Glutamatergic neuron (in vitro differentiated cells): ENCODE measurements at regions not wholly inside any gene's neighbourhood (a gene's known extent, or its start where the extent isn't known, plus 50 kb on each side); places are given as distances from the start of the nearest gene placed in this dataset.

Experiments used
- DNase-seq: peaks from one replicate; pipeline ENCODE4 v3.0.0; 2022
- H3K27ac Mint-ChIP-seq: one replicate; pipeline ENCODE4 v1.8.0; 2020; ENCODE audit warnings: mild to moderate bottlenecking, mixed read lengths, inconsistent platforms; ENCODE audit not compliant: unreplicated experiment
- H3K27me3 Mint-ChIP-seq: one replicate; pipeline ENCODE4 v1.8.0; 2020; ENCODE audit warnings: mild to moderate bottlenecking, moderate library complexity, mixed read lengths, inconsistent platforms; ENCODE audit not compliant: unreplicated experiment
- H3K36me3 Mint-ChIP-seq: one replicate; pipeline ENCODE4 v1.8.0; 2020; ENCODE audit warnings: mild to moderate bottlenecking, mixed read lengths, inconsistent platforms; ENCODE audit not compliant: unreplicated experiment
- H3K4me1 Mint-ChIP-seq: one replicate; pipeline ENCODE4 v1.8.0; 2020; ENCODE audit warnings: mild to moderate bottlenecking, low read depth, mixed read lengths, inconsistent platforms; ENCODE audit not compliant: unreplicated experiment
- H3K4me3 Mint-ChIP-seq: one replicate; pipeline ENCODE4 v1.8.0; 2020; ENCODE audit warnings: mild to moderate bottlenecking, mixed read lengths, inconsistent platforms; ENCODE audit not compliant: unreplicated experiment
- H3K9me3 Mint-ChIP-seq: one replicate; pipeline ENCODE4 v1.8.0; 2020; ENCODE audit warnings: mild to moderate bottlenecking, moderate library complexity, mixed read lengths, inconsistent platforms; ENCODE audit not compliant: unreplicated experiment
- TF ChIP-seq, protein P1 (sequence below): fragments of 200-600 bp; sonication (generic); IDR thresholded peaks from one replicate; pipeline ENCODE4 v1.5.0; 2021; ENCODE audit not compliant: partially characterized antibody, unreplicated experiment

DNA sequence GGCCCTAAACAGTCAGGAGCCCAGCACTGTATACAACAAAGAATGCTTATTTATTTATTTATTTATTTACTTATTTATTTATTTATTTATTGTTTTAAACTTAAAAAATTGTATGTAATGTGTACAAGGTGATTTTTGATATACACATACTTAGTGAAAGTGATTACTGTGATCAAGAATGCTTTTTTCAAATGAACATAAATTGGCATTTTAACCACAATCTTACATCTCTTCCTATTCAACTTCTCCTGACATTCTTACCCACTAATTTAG is 776.6 kb downstream of the TSN start:
- H3K27me3 Mint-ChIP-seq: no peaks in the 10 kb centered on the region
- DNase-seq: no peak

DNA sequence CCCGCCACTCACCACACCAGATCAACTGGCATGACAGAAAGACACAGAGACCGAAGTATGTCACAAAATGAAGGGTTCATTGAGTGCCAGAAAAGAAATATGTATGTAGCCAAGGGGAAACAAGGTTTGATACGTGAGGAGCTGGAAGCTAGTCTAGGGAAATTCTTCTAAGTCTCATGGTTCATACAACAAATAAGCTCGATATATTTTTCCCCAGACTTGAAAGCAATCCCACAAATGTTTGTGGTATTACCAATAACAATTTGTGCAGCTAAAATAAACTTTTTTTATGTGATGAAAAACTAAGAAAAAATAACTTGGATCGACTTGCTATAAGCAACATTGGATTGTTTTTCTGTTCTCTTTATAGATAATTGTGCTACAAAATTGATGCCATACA is 777.0 kb downstream of the TSN start:
- H3K27me3 Mint-ChIP-seq: no peaks in the 10 kb centered on the region
- TF ChIP-seq, protein P1, sequence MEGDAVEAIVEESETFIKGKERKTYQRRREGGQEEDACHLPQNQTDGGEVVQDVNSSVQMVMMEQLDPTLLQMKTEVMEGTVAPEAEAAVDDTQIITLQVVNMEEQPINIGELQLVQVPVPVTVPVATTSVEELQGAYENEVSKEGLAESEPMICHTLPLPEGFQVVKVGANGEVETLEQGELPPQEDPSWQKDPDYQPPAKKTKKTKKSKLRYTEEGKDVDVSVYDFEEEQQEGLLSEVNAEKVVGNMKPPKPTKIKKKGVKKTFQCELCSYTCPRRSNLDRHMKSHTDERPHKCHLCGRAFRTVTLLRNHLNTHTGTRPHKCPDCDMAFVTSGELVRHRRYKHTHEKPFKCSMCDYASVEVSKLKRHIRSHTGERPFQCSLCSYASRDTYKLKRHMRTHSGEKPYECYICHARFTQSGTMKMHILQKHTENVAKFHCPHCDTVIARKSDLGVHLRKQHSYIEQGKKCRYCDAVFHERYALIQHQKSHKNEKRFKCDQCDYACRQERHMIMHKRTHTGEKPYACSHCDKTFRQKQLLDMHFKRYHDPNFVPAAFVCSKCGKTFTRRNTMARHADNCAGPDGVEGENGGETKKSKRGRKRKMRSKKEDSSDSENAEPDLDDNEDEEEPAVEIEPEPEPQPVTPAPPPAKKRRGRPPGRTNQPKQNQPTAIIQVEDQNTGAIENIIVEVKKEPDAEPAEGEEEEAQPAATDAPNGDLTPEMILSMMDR: no peak
- H3K9me3 Mint-ChIP-seq: no peaks in the 10 kb centered on the region
- no peak overlapping the region for H3K4me3 Mint-ChIP-seq
- DNase-seq: no peak
- no peak overlapping the region for H3K27ac Mint-ChIP-seq
- H3K36me3 Mint-ChIP-seq: no peaks in the 10 kb centered on the region
- H3K4me1 Mint-ChIP-seq: peaks cover 6% of the 10 kb centered on the region

More for the DNA sequence above, 776.6 kb downstream of the TSN start:
- TF ChIP-seq, protein P1: no peak
- no peak overlapping the region for H3K27ac Mint-ChIP-seq
- no peaks in the 10 kb centered on the region for H3K36me3 Mint-ChIP-seq
- no peaks in the 10 kb centered on the region for H3K9me3 Mint-ChIP-seq
- H3K4me1 Mint-ChIP-seq: peaks cover 6% of the 10 kb centered on the region
- no peak overlapping the region for H3K4me3 Mint-ChIP-seq

DNA sequence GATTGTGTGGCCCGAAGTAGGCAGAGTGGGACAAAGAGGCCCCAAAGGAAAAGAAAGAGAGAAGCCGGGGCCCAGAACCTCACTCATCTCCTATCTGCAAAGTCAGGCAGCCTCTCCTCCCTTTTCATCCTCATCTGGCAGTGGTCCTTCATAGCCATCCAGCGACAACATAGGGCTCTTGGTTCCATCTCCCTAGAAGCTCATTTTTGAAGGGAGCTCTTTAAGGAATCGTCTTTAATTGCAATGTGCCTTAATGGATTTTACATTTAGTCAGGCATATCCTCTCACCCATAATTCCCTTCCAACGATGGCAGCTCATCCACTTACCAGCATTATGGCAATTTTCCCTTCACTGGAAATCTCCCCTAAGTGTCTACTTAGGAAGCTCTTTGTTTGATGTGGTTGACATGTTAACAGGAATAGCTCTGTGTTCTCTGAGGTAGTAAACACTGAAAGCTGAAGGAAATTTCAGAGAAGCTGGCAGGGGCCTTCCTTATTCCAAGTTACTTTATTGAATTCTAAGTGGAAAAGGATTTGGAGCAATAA is 780.6 kb downstream of the TSN start:
- H3K27me3 Mint-ChIP-seq: no peaks in the 10 kb centered on the region
- H3K4me1 Mint-ChIP-seq: peaks cover 6% of the 10 kb centered on the region
- H3K27ac Mint-ChIP-seq: no peak overlapping the region
- no peak for DNase-seq
- H3K9me3 Mint-ChIP-seq: no peaks in the 10 kb centered on the region
- no peaks in the 10 kb centered on the region for H3K36me3 Mint-ChIP-seq
- TF ChIP-seq, protein P1: no peak
- H3K4me3 Mint-ChIP-seq: no peak overlapping the region

DNA sequence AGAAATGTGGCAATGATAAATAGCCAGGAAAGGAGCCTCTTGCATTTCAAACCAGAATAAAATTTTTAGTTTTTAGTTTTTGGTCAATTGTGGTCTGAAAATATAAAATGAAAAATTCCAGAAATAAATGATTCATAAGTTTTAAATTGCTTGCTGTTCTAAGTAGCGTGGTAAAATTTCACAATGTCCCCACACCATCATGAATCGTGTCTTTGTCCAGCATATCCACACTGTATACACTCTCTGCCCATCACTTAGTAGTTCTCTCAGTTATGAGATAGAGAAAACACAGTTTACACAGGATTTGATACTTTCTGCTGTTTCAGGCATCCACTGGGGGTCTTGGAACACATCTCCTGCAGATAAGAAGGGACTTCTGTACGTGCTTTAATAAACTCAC is 783.9 kb downstream of the TSN start:
- no peaks in the 10 kb centered on the region for H3K4me1 Mint-ChIP-seq
- H3K4me3 Mint-ChIP-seq: no peak overlapping the region
- no peak overlapping the region for H3K27ac Mint-ChIP-seq
- no peaks in the 10 kb centered on the region for H3K36me3 Mint-ChIP-seq
- no peak for DNase-seq
- no peaks in the 10 kb centered on the region for H3K27me3 Mint-ChIP-seq
- no peaks in the 10 kb centered on the region for H3K9me3 Mint-ChIP-seq
- TF ChIP-seq, protein P1: no peak

DNA sequence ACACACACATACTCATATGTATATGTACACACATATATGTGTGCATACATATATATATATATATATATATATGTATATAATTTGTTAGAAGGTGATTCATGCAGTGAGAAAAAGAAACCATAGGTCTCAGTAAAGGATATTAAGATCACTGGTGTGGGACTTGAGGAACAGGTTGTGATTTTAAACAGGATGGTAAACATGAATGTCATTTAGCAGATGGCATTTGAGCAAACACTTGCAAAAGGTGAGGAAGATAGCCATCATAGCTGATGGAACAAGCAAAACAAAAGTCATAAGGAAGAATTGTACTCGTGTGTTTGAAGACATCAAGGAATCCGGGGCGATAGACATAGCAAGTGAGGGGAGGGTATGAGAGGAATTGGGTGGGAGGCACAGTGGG is 784.5 kb downstream of the TSN start:
- H3K36me3 Mint-ChIP-seq: no peaks in the 10 kb centered on the region
- H3K27ac Mint-ChIP-seq: no peak overlapping the region
- TF ChIP-seq, protein P1: no peak
- H3K4me3 Mint-ChIP-seq: no peak overlapping the region
- H3K27me3 Mint-ChIP-seq: no peaks in the 10 kb centered on the region
- H3K4me1 Mint-ChIP-seq: no peaks in the 10 kb centered on the region
- DNase-seq: no peak
- no peaks in the 10 kb centered on the region for H3K9me3 Mint-ChIP-seq
